Fibroblast of peridontal ligament (primary cell): ENCODE measurements at regions not wholly inside any gene's neighbourhood (a gene's known extent, or its start where the extent isn't known, plus 50 kb on each side); places are given as distances from the start of the nearest gene placed in this dataset.
"Not testable (repeated sequence)": the region's sequence is repeated elsewhere in the genome, so short reads cannot be mapped to it uniquely, and the experiment has no call there.

Experiments
- DNase-seq: peaks from one replicate; pipeline ENCODE4 v3.0.0-alpha.2; 2010; ENCODE audit errors: extremely low read depth

GRCh38 chr7:76851617-76852016 lies 180.5 kb downstream of the SPDYE17 start:
- not testable (repeated sequence) for DNase-seq

- DNase-seq = not testable (repeated sequence)
These were observed 182.1 kb downstream of the SPDYE17 start for GRCh38 chr7:76849887-76850563.

- not testable (repeated sequence) for DNase-seq
These were observed 192.3 kb downstream of the SPDYE17 start for GRCh38 chr7:76839879-76840278.

GRCh38 chr7:76839214-76839613 lies 192.9 kb downstream of the SPDYE17 start:
- not testable (repeated sequence) for DNase-seq

- DNase-seq = not testable (repeated sequence)
These were observed 193.8 kb downstream of the SPDYE17 start for GRCh38 chr7:76838357-76838756.

GRCh38 chr7:76829233-76829632 lies 202.2 kb upstream of the POMZP3 start:
- DNase-seq = not testable (repeated sequence)

GRCh38 chr7:76826181-76826580 lies 199.1 kb upstream of the POMZP3 start:
- not testable (repeated sequence) for DNase-seq

- DNase-seq = not testable (repeated sequence)
These were observed 182.8 kb upstream of the POMZP3 start for GRCh38 chr7:76809856-76810255.

- peak; percentile 11 for DNase-seq
These were observed 180.6 kb upstream of the POMZP3 start for GRCh38 chr7:76807588-76808100.

- not testable (repeated sequence) for DNase-seq
These were observed 179.4 kb upstream of the POMZP3 start for GRCh38 chr7:76806460-76806859.

GRCh38 chr7:76806010-76806409 lies 178.9 kb upstream of the POMZP3 start:
- DNase-seq = peak; percentile 6

GRCh38 chr7:76805262-76805661 lies 178.2 kb upstream of the POMZP3 start:
- not testable (repeated sequence) for DNase-seq

GRCh38 chr7:76797639-76798038 lies 170.6 kb upstream of the POMZP3 start:
- DNase-seq = peak; percentile 57

- DNase-seq = not testable (repeated sequence)
These were observed 153.6 kb upstream of the POMZP3 start for GRCh38 chr7:76780693-76781092.

- DNase-seq = not testable (repeated sequence)
These were observed 147.2 kb upstream of the POMZP3 start for GRCh38 chr7:76774279-76774678.

GRCh38 chr7:76771980-76772379 lies 144.9 kb upstream of the POMZP3 start:
- not testable (repeated sequence) for DNase-seq

- DNase-seq = not testable (repeated sequence)
These were observed 136.9 kb upstream of the POMZP3 start for GRCh38 chr7:76763977-76764376.

GRCh38 chr7:76760546-76761220 lies 133.6 kb upstream of the POMZP3 start:
- not testable (repeated sequence) for DNase-seq

- not testable (repeated sequence) for DNase-seq
These were observed 112.5 kb upstream of the POMZP3 start for GRCh38 chr7:76739538-76739937.

- not testable (repeated sequence) for DNase-seq
These were observed 109.6 kb upstream of the POMZP3 start for GRCh38 chr7:76736724-76737123.

- DNase-seq = not testable (repeated sequence)
These were observed 109.0 kb upstream of the POMZP3 start for GRCh38 chr7:76736091-76736490.

- not testable (repeated sequence) for DNase-seq
These were observed 108.6 kb upstream of the POMZP3 start for GRCh38 chr7:76735668-76736067.

GRCh38 chr7:76728571-76728974 lies 101.5 kb upstream of the POMZP3 start:
- DNase-seq = not testable (repeated sequence)
